WERI-Rb-1 (cell line): ENCODE measurements at regions not wholly inside any gene's neighbourhood (a gene's known extent, or its start where the extent isn't known, plus 50 kb on each side); places are given as distances from the start of the nearest gene placed in this dataset.

Source experiments
- DNase-seq: peaks from one replicate; pipeline ENCODE4 v3.0.0-alpha.2; 2020
- H3K27ac ChIP-seq: fragments of 250-450 bp; sonication (Bioruptor Pico); 2 replicates; pipeline ENCODE4 v1.5.1; 2020; ENCODE audit warnings: mild to moderate bottlenecking, moderate library complexity
- H3K27me3 ChIP-seq: fragments of 250-450 bp; sonication (Bioruptor Pico); 2 replicates; pipeline ENCODE4 v1.5.1; 2021; ENCODE audit warnings: mild to moderate bottlenecking, low read depth, moderate library complexity; ENCODE audit not compliant: insufficient read depth, severe bottlenecking
- H3K36me3 ChIP-seq: fragments of 250-450 bp; sonication (Bioruptor Pico); 2 replicates; pipeline ENCODE4 v1.5.1; 2020; ENCODE audit warnings: mild to moderate bottlenecking, moderate library complexity
- H3K4me3 ChIP-seq: 2 replicates; pipeline ENCODE4 v1.5.1; 2011; ENCODE audit warnings: low read depth, mild to moderate bottlenecking, control low read depth, low read length
- H3K9me3 ChIP-seq: fragments of 250-450 bp; sonication (Bioruptor Pico); 2 replicates; pipeline ENCODE4 v1.5.1; 2021; ENCODE audit warnings: mild to moderate bottlenecking, moderate library complexity; ENCODE audit not compliant: severe bottlenecking
- CTCF ChIP-seq: IDR thresholded peaks from 2 replicates; pipeline ENCODE4 v1.5.1; 2011; ENCODE audit warnings: low read depth, mild to moderate bottlenecking, control low read depth, inconsistent platforms, low read length

GRCh38 chr1:14071581-14071980 is 371.6 kb downstream of the PRDM2 start:
- Histone ChIP-seq H3K4me3 (no peak overlapping the region), H3K27me3 (peaks cover 66% of the 10 kb centered on the region), H3K9me3 (no peaks in the 10 kb centered on the region), H3K27ac (no peak overlapping the region), H3K36me3 (no peaks in the 10 kb centered on the region)
- no peak for TF ChIP-seq CTCF
- DNase-seq: no peak

- H3K27ac ChIP-seq: no peak overlapping the region
- TF ChIP-seq CTCF: no peak
- H3K9me3 ChIP-seq: no peaks in the 10 kb centered on the region
- no peak overlapping the region for H3K4me3 ChIP-seq
- H3K27me3 ChIP-seq: peaks cover 80% of the 10 kb centered on the region
- DNase-seq: no peak
- H3K36me3 ChIP-seq: no peaks in the 10 kb centered on the region
Observed at GRCh38 chr1:14080653-14081052, 380.7 kb downstream of the PRDM2 start.

- Histone ChIP-seq H3K27me3 (peaks cover 65% of the 10 kb centered on the region), H3K36me3 (no peaks in the 10 kb centered on the region), H3K4me3 (no peak overlapping the region), H3K9me3 (no peaks in the 10 kb centered on the region), H3K27ac (no peak overlapping the region)
- no peak for DNase-seq
- TF ChIP-seq CTCF: no peak
Observed at GRCh38 chr1:14082331-14082730, 382.3 kb downstream of the PRDM2 start.

GRCh38 chr1:14083277-14083676 is 383.3 kb downstream of the PRDM2 start:
- H3K4me3 ChIP-seq: no peak overlapping the region
- no peak overlapping the region for H3K27ac ChIP-seq
- no peaks in the 10 kb centered on the region for H3K36me3 ChIP-seq
- H3K27me3 ChIP-seq: peaks cover 61% of the 10 kb centered on the region
- no peak for DNase-seq
- no peak for TF ChIP-seq CTCF
- no peaks in the 10 kb centered on the region for H3K9me3 ChIP-seq

GRCh38 chr1:14083706-14084105 is 383.7 kb downstream of the PRDM2 start:
- H3K9me3 ChIP-seq: no peaks in the 10 kb centered on the region
- no peak for TF ChIP-seq CTCF
- no peak overlapping the region for H3K27ac ChIP-seq
- no peak for DNase-seq
- peaks cover 59% of the 10 kb centered on the region for H3K27me3 ChIP-seq
- no peaks in the 10 kb centered on the region for H3K36me3 ChIP-seq
- H3K4me3 ChIP-seq: no peak overlapping the region

GRCh38 chr1:14090062-14090461 is 390.1 kb downstream of the PRDM2 start:
- no peak overlapping the region for H3K4me3 ChIP-seq
- no peak overlapping the region for H3K27ac ChIP-seq
- DNase-seq: no peak
- H3K36me3 ChIP-seq: no peaks in the 10 kb centered on the region
- no peak for TF ChIP-seq CTCF
- H3K9me3 ChIP-seq: no peaks in the 10 kb centered on the region
- peaks cover 39% of the 10 kb centered on the region for H3K27me3 ChIP-seq
